GOT3 (cell line): ENCODE measurements at regions not wholly inside any gene's neighbourhood (a gene's known extent, or its start where the extent isn't known, plus 50 kb on each side); places are given as distances from the start of the nearest gene placed in this dataset.

Experiments
- DNase-seq: peaks from one replicate; lab custom pipeline; 2025; ENCODE audit warnings: mixed read lengths; lab: John Stamatoyannopoulos, UW

DNA sequence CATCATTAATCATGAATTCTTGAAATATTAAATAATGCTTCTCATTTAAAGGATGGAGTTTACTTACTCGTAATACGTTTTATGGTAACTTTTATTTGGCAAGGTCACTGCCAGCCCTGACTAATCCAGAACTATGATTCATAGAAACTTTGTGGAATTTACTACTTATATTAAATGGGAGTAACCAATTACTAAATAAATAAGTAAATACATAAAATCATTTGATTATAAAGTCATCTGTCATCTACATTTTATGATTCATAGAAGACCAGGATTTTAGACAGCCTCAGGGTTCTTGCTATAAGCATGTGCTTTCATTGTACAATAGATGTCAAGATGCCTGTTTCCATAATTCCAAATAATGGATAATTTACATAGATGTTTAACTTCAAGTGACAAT, 611.1 kb downstream of the TBC1D4 start:
- no peak for DNase-seq

DNA sequence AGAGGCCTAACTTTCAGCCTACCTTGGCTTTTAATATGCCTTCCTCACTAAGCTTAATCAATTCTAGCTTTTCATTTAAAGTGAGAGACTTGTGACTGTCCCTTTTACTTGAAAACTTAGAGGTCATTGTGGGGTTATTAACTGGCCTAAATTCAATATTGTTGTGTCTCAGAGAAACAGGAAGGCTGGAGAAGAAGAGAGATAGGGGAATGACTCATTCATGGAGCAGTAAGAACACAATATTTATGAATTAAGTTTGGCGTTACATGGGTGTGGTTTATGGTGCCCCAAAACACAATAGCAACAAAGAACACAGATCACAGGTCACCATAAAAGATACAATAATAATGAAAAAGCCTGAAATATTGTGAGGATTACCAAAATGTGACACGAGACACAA, 612.1 kb downstream of the TBC1D4 start:
- no peak for DNase-seq

DNA sequence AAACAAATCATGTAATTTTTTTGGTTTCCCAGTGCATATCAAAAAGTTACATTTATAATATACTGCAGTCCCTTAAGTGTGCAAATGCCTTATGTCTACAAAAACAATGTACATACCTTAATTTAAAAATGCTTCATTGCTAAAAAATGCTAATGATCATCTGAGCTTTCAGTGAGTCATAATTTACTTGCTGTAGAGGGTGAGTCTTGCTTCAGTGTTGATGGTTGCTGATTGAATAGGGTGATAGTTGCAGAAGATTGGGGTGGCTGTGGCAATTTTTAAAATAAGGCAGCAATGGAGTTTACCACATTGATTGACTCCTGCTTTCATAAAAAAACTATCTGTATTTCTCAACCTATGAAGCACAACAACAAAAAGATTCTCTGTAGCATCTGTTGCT, 613.9 kb downstream of the TBC1D4 start:
- no peak for DNase-seq

DNA sequence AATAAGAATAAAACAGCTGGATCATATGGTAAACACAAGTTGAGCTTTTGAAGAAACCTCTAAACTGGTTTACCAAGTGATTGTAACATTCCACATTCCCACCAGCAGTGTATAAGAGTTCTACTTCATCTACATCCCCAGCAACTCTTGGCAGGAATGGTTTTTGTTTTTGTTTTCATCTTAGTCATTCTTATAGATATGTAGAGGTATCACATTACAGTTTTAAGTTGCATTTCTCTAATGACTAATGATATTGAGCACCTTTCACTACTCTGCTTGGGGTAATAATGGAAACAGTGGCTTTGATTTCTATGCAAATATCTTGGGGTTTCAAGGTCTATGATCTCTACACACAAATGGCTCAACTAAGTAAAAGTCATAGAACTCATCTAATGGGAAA, 614.5 kb downstream of the TBC1D4 start:
- no peak for DNase-seq

DNA sequence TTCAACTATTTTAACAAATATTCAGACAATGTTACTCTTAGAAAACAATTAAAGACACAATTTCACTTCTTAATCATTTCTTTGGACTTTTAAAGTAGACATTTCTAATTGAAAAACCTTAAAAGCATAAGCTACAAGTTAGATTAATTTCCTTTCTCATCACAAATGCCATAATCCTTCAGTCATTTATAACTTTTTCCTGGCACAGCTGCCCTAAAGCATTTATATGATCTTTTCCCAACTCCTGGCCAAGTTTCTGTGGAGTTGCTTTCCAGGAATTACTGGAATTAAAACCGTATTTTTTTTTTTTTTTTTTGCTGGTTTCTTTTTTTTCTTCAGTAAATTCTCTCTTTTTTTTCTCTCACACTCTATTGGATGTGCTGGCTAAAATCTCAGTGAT, 615.9 kb downstream of the TBC1D4 start:
- no peak for DNase-seq

DNA sequence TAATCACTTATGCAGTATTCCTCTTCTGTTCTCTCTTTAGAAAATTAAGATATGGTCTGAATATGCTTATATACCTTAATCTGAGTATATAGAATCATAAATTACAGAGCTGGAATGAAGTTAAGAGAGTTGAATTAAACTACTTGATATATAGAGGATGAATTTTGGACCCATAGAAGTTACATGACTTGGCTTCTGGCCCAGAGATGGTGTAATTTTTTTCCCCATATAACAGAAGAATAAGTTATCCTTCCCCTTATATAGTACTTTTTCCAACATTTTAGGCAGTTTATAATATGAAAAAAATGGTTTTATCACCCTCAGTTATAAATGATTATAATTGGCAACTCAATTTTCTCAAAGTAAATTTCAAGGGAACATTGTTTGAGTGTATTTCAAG, 616.3 kb downstream of the TBC1D4 start:
- no peak for DNase-seq

DNA sequence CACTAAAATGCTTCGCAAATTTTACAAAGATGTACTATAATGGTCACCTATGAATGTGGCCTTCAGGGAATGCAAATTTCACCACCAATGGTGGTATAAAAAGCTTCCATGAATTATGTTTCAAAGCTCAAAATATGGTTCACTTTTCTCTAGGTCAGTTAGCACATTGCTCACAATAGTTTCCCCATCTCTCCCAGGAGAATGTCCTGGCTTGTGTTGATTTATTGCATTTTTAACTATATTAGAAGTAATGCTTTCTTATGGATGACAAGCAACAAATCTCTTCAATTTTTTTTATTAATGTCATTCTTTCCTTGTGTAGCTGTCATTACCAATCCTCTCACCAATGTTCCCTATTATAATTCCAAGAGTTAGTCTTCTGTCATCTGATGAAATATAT, 621.2 kb downstream of the TBC1D4 start:
- no peak for DNase-seq

DNA sequence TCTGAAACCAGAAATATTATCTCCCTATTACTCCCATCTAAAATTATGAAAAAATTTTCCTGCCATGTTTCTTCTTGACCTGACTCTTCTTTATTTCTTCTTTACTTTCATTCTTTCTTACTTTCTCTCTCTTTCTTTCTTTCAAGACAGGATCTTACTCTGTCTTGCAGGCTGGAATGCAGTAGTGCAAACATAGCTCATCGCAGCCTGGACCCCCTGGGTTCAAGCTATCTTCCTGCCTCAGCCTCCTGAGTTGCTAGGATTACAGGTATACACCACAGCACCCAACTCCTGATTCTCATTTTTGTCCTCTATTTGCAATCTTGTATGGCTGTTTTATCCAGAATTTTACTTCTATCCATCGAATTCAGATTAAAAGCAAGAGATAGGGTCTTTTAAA, 631.1 kb downstream of the TBC1D4 start:
- DNase-seq = no peak

DNA sequence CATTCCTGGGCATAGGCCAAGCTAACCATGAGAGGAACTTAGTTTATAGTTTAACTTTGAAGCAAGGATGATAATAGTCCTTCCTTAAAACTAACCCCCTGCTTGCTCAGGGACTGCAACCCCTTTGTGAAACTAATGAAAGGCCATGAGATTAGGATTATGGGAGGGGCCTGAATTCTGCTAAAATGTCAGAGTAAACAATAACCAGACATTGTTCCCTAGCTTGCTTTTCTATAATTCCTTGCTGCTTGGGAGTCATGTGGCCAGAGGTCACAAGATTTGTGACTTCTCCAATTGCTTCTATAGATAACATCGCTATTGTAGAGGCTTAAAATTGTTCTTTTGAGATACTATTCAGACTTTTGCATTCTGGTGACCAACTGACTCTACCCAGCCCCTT, 634.0 kb downstream of the TBC1D4 start:
- no peak for DNase-seq

DNA sequence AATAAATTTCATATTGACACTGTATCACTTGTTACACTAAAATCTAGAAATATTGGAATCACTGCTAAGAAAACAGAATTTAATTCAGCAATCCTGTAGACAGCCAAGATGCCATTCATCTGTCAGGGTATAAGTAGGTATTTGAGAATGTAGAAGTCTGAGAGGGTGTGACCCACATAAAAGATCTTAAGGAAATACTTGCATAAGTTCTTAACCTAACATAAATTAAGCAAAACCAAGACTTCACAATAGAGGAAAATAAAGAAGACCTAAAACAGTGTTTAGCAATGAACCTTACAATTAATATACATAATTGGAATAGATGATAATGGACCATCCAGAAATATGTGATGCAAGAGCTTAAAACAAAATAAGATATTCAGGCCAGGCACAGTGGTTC, 636.2 kb downstream of the TBC1D4 start:
- no peak for DNase-seq

DNA sequence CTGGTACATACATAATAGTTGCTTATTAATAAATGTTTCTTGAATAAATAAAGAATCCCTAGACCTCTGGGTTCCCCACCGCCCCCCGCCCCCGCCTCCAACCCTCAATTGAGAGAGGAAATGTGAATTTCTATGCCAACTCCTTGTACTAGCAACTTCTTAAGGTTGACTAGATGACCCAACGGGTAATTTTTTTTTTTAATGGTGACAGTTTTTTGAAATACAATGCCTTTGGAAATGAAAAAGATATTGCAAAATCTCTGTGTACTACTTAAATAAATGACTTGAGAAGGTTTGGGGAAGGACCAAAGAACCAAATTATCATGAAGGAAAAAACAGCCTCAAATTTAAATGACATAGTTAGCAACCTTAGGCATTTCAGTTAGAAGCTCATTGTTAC, 640.3 kb downstream of the TBC1D4 start:
- DNase-seq = no peak

DNA sequence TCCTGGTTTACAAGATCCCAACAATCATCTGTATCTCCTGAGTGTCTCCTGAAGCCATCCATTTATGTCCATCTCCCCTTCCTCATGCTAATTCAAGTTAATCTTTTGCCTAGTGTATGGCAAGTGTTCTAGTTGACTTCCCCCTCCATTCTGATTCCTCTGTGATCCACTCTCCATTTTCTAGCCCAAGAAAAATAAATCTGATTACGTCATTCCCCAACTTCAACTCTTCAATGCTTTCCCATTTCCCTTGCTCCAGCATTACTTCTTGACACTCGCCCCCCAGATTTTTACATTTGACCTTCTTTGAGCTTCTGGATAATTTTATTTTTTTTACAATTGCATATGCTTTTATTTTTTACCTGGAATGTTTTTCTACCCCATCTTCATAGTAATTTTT, 640.8 kb downstream of the TBC1D4 start:
- no peak for DNase-seq

DNA sequence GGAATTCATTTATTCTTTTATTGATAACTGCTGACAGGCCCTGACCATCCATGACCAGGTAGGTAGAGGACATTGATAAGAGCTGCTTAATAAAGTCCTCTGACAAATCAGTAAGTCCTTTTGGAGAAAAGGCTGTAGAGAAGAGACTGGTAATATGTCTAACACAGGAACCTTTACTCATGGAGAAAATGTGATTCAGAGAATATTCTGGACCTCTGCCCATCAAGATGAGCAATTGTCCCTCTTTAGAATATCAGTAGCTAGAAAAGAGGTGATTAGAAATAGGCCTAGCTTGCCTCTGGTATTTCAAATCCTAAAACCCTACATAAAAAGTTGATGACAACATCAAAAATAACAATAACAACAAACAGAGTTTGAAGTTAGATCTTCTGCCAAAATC, 642.3 kb downstream of the TBC1D4 start:
- no peak for DNase-seq

DNA sequence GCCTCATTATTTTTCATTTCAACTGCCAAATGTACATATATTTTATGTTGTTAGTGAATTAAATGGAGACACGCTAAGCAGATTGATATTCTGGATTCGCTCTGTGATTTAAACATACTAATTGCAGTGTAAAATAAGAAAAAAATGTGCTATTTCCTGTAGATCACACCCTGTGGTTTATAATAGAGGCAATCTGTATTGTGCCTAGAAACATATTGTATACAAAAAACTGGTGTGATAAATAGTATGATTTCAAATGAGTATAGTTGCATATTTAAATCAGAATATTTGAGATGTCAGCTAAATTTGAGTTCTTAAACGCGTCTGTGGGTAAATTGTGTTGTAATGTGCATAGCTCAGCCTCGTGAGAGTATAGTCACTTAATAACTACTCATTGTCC, 643.9 kb downstream of the TBC1D4 start:
- no peak for DNase-seq

DNA sequence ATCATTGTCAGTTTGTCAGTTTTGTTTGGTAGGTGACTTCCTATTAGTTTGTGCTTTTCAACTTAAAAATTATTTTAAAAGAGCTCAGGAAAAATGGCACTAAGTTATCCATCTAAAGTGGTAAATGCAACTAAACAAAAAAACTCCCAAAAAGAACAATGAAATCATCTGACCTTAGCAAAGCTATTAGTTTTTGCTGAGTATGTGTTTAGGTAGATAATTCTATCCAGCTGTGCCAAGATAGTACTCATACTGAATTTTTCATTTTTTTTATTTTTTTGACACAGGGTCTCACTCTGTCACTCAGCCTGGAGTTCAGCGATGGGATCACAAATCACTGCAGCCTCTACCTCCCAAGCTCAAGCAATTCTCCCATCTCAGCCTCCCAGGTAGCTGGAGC, 645.3 kb downstream of the TBC1D4 start:
- DNase-seq = no peak

DNA sequence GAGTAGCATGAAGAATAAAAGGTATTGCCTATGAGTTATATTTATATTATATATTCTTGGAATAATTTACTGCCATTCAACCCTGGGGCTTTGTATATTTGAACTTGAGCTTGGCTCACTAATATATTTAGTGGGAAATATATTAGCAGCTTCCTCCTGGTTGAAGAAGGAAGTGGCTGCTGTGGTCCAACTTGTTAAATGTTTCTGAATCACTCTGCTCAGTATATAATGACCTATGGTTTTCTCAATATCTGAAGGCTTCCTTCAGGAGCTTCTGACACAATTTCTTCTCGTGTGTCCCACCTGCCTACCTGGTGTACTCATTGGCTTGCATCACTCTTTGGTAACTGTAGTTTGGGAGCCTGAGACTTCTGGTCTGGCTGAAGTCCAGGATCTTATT, 646.4 kb downstream of the TBC1D4 start:
- no peak for DNase-seq

DNA sequence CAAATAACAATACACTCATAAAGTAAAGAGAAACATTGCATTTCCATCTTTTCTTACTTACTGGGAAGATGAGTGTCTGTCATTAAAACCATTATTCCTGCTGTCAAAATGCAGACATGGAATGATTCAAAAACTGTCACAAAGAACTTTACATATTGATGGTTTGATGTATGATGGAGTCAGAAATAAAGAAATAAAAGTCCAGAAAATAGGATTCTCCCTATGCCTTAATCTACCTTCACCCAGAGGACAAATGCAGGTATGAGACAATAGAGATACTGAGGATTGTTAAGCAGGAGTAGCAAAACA, 656.1 kb downstream of the TBC1D4 start:
- no peak for DNase-seq

DNA sequence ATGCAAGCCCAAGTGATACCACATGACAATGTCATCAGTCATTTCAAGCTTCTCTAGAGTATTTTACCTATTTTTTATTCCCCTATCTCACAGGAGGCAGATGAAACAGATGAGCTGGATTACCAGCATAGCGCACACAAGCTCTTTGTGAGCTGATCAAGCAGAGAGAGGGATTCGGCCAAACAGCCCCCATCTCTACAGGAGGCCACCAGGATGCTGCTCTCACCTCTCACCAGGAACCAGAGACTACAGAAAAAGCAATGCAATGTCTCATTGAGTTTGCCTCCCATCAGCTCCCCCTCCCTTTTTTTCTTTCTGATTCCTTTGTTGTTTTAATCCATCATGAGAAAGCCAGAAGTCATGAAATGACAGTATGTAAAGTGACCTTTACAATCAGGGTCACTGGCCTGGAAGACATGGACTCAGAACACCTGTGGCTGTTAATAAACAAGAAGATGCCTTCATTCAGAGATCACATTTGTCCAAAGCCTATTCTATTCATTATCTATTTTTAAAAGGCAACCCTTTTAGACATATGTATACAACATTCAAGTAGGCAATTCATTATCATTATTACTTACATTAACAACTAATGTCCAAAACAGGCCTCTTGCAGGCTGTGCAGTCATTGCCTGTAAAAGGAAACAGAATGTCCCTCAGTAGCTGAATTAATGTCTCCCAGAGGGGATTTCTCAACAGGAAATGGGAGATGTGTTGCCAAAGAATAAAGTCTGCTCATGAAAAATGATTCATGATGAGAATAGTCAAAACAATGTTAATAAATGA, 656.6 kb downstream of the TBC1D4 start:
- no peak for DNase-seq

DNA sequence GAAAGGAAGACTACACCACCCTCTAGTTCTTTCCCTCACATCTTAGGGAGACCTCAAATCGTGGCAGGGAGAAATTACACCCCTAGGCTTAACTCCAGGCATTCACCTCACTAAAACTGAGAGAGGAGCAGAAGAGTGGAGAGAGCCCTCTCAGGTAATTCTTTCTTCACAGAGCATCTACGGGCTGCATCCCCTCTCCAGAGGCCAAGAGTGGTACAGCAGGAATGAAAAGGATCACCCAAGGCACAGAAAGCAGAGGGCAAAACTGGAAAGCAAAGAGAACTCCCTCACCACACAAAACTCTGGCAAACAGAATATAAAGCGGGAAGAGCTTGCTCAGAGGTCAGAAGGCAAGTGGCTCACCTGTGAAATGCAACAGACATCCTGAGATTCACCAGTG, 661.2 kb downstream of the TBC1D4 start:
- no peak for DNase-seq

DNA sequence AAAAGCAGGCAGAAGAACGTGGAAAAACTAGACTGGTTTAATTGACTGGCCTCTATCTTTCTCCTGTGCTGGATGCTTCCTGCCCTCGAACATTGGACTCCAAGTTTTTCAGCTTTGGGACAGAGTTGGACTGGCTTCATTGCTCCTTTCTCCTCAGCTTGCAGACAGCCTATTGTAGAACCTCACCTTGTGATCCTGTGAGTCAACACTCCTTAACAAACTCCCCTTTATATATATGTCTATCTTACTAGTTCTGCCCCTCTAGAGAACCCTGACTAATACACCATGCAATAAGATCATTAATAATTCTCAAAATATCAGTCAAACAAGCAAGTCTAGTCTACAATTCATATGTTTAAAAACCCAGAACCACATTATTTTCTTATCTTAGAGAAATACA, 662.4 kb downstream of the TBC1D4 start:
- no peak for DNase-seq

DNA sequence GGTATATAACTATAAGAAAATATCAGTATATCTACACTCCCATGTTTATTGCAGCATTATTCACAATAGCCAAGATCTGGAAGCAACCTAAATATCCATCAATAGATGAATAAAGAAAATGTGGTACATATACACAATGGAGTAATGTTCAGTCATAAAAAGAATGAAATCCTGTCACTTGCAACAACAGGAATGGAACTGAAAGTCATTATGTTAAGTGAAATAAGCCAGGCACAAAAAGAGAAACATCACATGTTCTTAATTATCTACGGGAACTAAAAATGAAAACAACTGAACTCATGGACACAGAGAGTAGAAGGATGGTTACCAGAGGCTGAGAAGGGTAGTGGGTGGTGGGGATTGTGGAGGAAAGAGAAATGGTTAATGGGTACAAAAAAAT, 665.2 kb downstream of the TBC1D4 start:
- no peak for DNase-seq

DNA sequence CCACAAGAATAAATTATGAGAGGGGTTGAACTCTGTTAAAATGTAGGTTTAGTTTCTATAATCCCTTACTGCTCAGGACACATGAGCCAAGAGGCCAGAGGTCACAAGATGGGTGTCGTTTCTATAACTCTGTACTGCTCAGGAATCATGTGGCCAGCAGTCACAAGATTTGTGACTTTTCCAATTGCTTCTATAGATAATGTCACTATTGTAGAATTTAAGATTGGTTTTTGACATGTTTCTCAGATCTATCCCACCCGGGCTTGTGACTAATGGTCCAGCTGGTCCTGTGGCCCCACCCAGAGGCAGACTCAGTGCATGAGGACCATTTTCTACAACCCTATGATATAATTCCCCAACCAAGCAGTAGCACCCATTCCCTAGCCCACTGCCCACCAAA, 662.0 kb upstream of the KLF12 start:
- no peak for DNase-seq

DNA sequence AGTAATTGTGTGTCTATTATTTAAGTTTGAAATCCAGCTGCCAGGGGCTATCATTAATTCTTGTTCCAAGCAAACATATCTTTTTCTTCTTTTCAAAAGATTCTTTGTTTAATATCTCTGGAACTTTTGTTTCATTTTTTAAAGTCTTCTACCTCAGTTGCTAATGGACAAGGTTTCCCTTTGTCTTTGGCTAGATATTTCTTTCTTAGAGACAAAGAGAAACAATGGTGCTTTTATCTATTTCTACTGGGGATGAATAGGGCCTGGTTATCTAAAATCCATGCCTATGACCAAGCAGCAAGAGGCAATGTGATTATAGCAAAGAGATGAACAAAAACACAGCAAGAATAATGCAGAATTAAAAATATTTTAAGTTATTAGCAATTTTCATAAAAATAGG, 661.3 kb upstream of the KLF12 start:
- DNase-seq = no peak

DNA sequence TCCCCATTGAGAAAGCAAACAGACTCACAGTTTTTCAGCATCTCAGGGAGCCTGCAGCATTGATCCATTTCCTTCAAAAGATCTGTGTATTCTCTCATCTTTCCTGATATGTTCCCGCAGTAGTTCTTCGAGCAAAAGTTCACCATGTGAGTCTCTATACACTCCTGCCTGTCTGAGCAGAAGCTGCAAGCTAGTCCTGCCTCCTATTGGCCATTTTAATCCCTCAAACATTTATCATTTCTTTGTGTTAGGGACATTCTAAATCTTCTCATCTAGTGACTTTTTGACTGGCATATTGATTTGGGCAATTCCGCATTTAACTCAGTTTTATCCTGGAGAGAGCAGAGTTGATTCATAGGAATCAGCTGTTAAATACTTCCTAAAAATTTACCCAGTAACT, 660.4 kb upstream of the KLF12 start:
- DNase-seq = no peak

DNA sequence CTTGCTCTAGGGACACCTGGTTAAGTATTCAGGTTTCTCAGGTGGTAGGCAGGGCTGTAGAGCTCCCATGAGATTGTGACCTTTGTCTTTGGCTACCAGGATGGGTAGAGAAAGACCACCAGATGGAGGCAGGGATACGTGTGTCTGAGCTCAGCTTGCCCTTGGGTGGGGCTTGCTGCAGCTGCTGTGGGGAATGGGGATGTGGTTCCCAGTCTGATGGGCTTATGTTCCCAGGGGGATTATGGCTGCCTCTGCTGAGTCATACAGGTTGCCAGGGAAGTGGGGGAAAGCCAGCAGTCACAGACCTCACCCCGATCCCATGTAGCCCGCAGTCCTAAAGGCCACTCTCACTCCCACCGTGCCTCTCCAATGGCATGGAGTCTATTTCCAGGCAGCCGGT, 659.9 kb upstream of the KLF12 start:
- no peak for DNase-seq
